ENCODE measurements at regions not wholly inside any gene's neighbourhood (a gene's known extent, or its start where the extent isn't known, plus 50 kb on each side); places are given as distances from the start of the nearest gene placed in this dataset.
"Not testable (repeated sequence)": the region's sequence is repeated elsewhere in the genome, so short reads cannot be mapped to it uniquely, and the experiment has no call there.

DNA sequence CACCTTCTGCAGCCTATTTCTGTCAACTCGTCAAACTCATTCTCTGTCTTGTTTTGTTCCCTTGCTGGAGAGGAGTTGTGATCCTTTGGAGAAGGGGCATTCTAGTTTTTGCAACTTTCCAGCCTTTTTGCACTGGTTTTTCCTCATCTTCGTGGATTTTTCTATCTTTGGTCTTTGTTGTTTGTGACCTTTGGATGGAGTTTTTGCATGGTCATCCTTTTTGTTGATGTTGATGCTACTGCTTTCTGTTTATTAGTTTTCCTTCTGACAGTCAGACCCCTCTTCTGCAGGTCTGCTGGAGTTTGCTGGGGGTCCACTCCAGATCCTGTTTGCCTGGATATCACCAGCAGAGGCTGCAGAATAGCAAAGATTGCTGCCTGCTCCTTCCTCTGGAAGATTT is 60.1 kb downstream of the DKK1 start:
- TF ChIP-seq POLR2A (IDR thresholded peaks at IDR 0.05): not testable (repeated sequence)
- TF ChIP-seq, protein P1, sequence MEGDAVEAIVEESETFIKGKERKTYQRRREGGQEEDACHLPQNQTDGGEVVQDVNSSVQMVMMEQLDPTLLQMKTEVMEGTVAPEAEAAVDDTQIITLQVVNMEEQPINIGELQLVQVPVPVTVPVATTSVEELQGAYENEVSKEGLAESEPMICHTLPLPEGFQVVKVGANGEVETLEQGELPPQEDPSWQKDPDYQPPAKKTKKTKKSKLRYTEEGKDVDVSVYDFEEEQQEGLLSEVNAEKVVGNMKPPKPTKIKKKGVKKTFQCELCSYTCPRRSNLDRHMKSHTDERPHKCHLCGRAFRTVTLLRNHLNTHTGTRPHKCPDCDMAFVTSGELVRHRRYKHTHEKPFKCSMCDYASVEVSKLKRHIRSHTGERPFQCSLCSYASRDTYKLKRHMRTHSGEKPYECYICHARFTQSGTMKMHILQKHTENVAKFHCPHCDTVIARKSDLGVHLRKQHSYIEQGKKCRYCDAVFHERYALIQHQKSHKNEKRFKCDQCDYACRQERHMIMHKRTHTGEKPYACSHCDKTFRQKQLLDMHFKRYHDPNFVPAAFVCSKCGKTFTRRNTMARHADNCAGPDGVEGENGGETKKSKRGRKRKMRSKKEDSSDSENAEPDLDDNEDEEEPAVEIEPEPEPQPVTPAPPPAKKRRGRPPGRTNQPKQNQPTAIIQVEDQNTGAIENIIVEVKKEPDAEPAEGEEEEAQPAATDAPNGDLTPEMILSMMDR (IDR thresholded peaks at IDR 0.05): not testable (repeated sequence)

Measured in adrenal gland (tissue), 5 donors.